GM18907 (cell line): ENCODE measurements at regions not wholly inside any gene's neighbourhood (a gene's known extent, or its start where the extent isn't known, plus 50 kb on each side); places are given as distances from the start of the nearest gene placed in this dataset.

Experiments
- ATAC-seq: cut with Tn5 transposase; IDR thresholded peaks from one replicate; pipeline ENCODE4 v1.9.1; 2021; ENCODE audit warnings: mild to moderate bottlenecking, moderate library complexity; ENCODE audit not compliant: unreplicated experiment

GRCh38 chr20:6501061-6501460 is 266.4 kb upstream of the BMP2 start:
- no peak for ATAC-seq

DNA sequence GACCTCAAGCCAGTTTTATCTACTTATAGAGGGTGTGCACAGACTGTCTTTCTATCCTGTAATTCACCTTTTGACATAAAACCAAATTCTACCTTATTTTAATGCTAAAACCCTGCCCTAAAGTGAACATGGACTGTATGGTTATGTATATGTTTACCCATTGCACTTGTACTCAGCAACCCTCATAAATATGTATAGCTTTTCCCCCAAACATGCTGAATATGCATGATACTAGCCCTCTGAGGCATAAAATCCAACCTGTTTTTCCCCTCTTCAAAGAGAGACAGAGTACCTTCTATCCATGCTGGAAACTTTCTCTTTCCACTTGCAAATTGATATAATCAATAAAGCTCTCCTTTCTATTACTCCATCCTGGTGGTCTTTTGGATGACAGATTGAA is 267.9 kb upstream of the BMP2 start:
- ATAC-seq: no peak

- no peak for ATAC-seq
Observed at GRCh38 chr20:6496874-6497273, 270.6 kb upstream of the BMP2 start.

DNA sequence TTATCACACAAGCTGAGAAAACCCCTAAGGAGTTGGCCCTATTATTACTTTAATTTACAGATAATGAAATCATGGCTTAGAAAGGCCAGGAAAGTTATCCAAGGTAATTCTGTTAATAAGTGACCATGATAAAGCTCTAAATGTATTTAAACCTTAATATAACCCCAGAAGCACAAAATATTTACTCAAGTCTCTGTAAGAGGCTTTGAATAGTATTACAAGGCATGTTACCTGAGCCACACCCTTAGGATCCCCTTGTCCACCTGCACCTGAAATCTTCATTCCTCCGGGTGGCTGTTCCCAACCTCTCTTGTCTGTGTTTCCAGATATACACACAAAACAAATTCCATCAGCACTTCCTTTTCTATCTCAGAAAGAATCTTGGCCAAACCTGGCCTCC is 271.6 kb upstream of the BMP2 start:
- no peak for ATAC-seq

- no peak for ATAC-seq
Observed at GRCh38 chr20:6492271-6493055, 275.0 kb upstream of the BMP2 start.

- ATAC-seq: no peak
Observed at GRCh38 chr20:6490849-6491248, 276.6 kb upstream of the BMP2 start.

DNA sequence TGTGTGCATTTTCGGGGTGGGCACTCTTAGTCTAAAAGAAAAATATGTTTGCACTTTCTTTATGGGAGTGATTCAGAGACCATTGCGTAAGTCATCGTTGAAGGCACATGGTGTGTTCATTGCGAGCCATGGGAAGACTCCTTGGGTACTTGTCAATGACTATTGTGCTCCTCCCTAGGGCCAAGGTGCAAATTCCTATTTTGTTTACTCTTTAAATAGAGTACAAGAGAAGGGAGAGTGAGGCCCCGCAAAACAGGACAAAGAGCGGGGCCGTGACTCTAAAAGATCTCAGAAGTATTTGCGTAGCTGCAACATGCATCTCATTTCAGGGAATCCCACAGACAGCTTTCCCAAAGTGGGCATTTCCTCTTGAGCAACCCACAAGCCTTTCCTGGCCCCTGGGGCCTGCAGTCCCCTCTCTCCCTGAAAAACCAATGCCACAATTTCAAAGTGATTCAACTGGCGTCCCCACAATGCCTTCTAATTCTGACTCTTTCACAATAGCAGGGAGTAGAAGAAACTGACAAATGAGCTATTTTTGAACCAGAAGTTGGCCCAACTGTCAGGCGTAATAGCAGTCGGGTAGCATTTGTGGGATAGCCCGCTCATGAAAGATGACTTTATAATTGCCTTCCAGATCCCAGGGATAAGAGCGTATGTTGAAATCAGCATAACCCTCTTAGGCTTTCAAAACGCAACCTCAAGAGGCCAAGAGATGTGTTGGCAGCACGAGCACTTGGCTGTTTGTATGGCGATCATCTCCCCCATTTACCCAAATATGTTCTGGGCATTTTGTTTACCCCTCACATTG is 277.9 kb upstream of the BMP2 start:
- ATAC-seq: no peak

DNA sequence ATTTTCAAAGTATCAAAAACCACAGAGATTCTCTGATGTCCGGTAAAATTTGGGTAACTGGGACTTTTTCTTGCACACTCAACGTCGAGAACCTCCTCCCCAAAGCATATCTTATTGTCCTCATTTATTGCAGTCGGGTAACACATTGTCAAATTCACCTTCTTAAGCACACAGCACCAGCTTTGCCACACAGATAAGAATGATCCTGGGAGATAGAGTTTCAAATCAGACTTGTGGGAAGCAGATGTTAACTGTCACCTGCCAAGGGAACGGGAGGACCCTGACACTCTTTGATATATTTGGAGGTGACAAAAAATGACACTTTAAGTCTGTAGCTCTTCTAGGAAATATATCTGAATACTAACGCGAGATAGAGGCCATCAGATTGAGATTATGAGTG is 282.1 kb upstream of the BMP2 start:
- ATAC-seq: no peak

- no peak for ATAC-seq
Observed at GRCh38 chr20:6483727-6484126, 283.8 kb upstream of the BMP2 start.

DNA sequence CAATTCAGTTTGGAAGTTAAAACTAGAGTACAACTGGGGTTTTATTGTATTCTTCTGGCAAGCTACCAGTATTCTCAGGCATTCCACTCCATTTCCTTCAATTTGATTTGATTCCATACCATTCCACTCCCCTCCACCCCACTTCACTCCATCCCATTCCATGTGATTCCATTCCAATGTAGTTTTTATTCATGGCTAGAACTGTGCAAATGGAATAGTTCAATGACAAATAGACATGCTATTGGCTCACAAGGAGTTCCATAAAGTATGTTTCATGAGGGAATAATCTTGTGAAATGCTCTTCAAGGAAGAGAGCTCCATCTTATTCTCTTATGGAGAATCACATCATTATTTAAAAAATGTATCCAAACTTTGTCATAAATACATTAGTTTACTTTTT is 285.0 kb upstream of the BMP2 start:
- no peak for ATAC-seq

GRCh38 chr20:6480328-6481200 is 286.9 kb upstream of the BMP2 start:
- ATAC-seq: no peak

- ATAC-seq: no peak
Observed at GRCh38 chr20:6473197-6473596, 294.3 kb upstream of the BMP2 start.

- no peak for ATAC-seq
Observed at GRCh38 chr20:6471871-6472270, 295.6 kb upstream of the BMP2 start.

- no peak for ATAC-seq
Observed at GRCh38 chr20:6471110-6471647, 296.3 kb upstream of the BMP2 start.

GRCh38 chr20:6469695-6470094 is 297.8 kb upstream of the BMP2 start:
- ATAC-seq: no peak

GRCh38 chr20:6468423-6469116 is 298.9 kb upstream of the BMP2 start:
- no peak for ATAC-seq

GRCh38 chr20:6467562-6467961 is 299.9 kb upstream of the BMP2 start:
- ATAC-seq: no peak

- no peak for ATAC-seq
Observed at GRCh38 chr20:6466075-6466810, 301.2 kb upstream of the BMP2 start.

DNA sequence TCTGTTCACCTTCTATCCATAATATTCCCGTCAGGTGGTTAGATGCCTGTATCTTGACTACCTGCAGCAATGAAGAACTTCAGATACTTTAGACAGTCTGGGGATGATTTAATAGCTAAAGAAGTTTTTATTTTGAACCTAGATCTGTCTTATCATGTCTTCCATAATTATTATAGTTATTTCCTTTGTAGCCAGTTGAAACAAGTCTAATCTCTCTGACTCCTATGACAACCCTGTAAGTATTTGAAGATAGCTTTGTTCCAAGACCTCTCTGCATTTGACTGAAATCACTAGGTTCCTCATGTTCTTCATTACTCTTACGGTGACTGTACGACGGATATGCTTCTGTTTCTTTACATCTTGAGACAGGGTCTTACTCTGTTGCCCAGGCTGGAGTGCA is 316.6 kb upstream of the BMP2 start:
- ATAC-seq: no peak

DNA sequence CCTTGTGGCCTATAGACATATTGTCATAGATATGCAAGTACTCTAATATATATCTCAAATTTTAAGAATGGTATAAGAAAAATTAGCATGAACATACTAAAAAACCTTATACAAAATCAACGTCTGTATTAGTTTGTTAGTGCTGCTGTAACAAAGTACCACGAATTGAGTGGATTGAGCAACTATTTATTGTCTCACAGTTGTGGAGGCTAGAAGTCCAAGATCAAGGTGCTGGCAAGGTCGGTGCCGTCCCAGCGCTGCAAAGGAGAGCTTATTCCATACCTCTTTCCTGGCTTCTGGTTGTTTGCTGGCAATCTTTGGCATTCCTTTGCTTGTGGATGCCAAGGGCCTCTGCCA is 317.6 kb upstream of the FERMT1 start:
- no peak for ATAC-seq
